GM19240 (cell line): ENCODE measurements at regions not wholly inside any gene's neighbourhood (a gene's known extent, or its start where the extent isn't known, plus 50 kb on each side); places are given as distances from the start of the nearest gene placed in this dataset.

Source experiments
- DNase-seq: peaks from one replicate; pipeline ENCODE4 v3.0.0; 2011; ENCODE audit warnings: low spot score; ENCODE audit not compliant: insufficient read length

- DNase-seq, result no peak
These were observed 73.9 kb downstream of the WNT5A start for GRCh38 chr3:55413236-55413635.

GRCh38 chr3:55412545-55412944, 74.6 kb downstream of the WNT5A start:
- no peak for DNase-seq

- DNase-seq, result no peak
These were observed 77.3 kb downstream of the WNT5A start for GRCh38 chr3:55409806-55410205.

- DNase-seq, result no peak
These were observed 78.8 kb downstream of the WNT5A start for GRCh38 chr3:55408193-55408826.

- no peak for DNase-seq
These were observed 79.7 kb downstream of the WNT5A start for GRCh38 chr3:55407426-55407820.

- DNase-seq, result no peak
These were observed 80.2 kb downstream of the WNT5A start for GRCh38 chr3:55406696-55407425.

- no peak for DNase-seq
These were observed 81.7 kb downstream of the WNT5A start for GRCh38 chr3:55405436-55405835.

- DNase-seq, result no peak
These were observed 84.1 kb downstream of the WNT5A start for GRCh38 chr3:55402886-55403609.

- no peak for DNase-seq
These were observed 106.5 kb downstream of the WNT5A start for GRCh38 chr3:55380561-55380960.

GRCh38 chr3:55376753-55377347, 110.3 kb downstream of the WNT5A start:
- DNase-seq, result no peak

GRCh38 chr3:55373423-55373822, 113.7 kb downstream of the WNT5A start:
- no peak for DNase-seq

- DNase-seq, result no peak
These were observed 116.8 kb downstream of the WNT5A start for GRCh38 chr3:55370272-55370671.

GRCh38 chr3:55369141-55369847, 117.8 kb downstream of the WNT5A start:
- no peak for DNase-seq

- no peak for DNase-seq
These were observed 118.7 kb downstream of the WNT5A start for GRCh38 chr3:55368366-55368765.

- no peak for DNase-seq
These were observed 119.7 kb downstream of the WNT5A start for GRCh38 chr3:55367384-55367783.

- no peak for DNase-seq
These were observed 122.7 kb downstream of the WNT5A start for GRCh38 chr3:55364421-55364820.

- DNase-seq, result no peak
These were observed 124.7 kb downstream of the WNT5A start for GRCh38 chr3:55362210-55362960.

GRCh38 chr3:55357796-55358195, 129.3 kb downstream of the WNT5A start:
- DNase-seq, result no peak

- no peak for DNase-seq
These were observed 134.4 kb downstream of the WNT5A start for GRCh38 chr3:55352668-55353067.

- no peak for DNase-seq
These were observed 137.3 kb downstream of the WNT5A start for GRCh38 chr3:55349851-55350250.
